H1 (cell line): ENCODE measurements at regions not wholly inside any gene's neighbourhood (a gene's known extent, or its start where the extent isn't known, plus 50 kb on each side); places are given as distances from the start of the nearest gene placed in this dataset.

Experiments used
- CTCF ChIA-PET: fragments of 300-600 bp; sonication (Branson Sonifier 250); formaldehyde crosslinking; loops from one replicate; lab custom pipeline; 2021; ENCODE audit not compliant: partially characterized antibody; lab: Charles Lee
- POLR2A ChIA-PET: fragments of 300-600 bp; sonication (Branson Sonifier 250); formaldehyde crosslinking; loops from one replicate; lab custom pipeline; 2021; ENCODE audit warnings: inconsistent platforms; ENCODE audit not compliant: partially characterized antibody; lab: Charles Lee
- DNase-seq, 2 experiments: peaks; one replicate each; pipeline versions ENCODE4 v3.0.0 to v3.0.0-alpha.2; 2010 to 2022; ENCODE audit warnings: low spot score in 2 of 2, low read depth in 1 of 2, mixed read lengths in 1 of 2
- FAIRE-seq: peaks from 2 replicates; lab custom pipeline; 2011; peaks lifted over from hg19 to GRCh38; lab: Jason Lieb, UNC
- H2AFZ ChIP-seq: 2 replicates; pipeline ENCODE4 v1.8.1; 2012; ENCODE audit warnings: low read length, inconsistent platforms
- H2AK5ac ChIP-seq: 2 replicates; pipeline ENCODE4 v1.6.1; 2013; ENCODE audit warnings: low read depth, low read length
- H2BK120ac ChIP-seq: replicated peaks from 2 replicates; pipeline ENCODE3; 2013; ENCODE audit warnings: low read depth, low read length, inconsistent platforms
- H2BK12ac ChIP-seq: 2 replicates; pipeline ENCODE4 v1.6.1; 2013; ENCODE audit warnings: low read depth, low read length
- H2BK15ac ChIP-seq: 2 replicates; pipeline ENCODE4 v1.6.1; 2013; ENCODE audit warnings: low read length
- H2BK20ac ChIP-seq: 2 replicates; pipeline ENCODE4 v1.6.1; 2013; ENCODE audit warnings: low read length
- H2BK5ac ChIP-seq: 2 replicates; pipeline ENCODE4 v1.6.1; 2013; ENCODE audit warnings: low read depth, low read length
- H3K14ac ChIP-seq: 2 replicates; pipeline ENCODE4 v1.6.1; 2013; ENCODE audit warnings: inconsistent platforms; ENCODE audit not compliant: insufficient read length
- H3K18ac ChIP-seq: 2 replicates; pipeline ENCODE4 v1.6.1; 2013; ENCODE audit warnings: low read length; ENCODE audit errors: extremely low read depth
- H3K23ac ChIP-seq: 2 replicates; pipeline ENCODE4 v1.6.1; 2013; ENCODE audit warnings: inconsistent platforms; ENCODE audit not compliant: insufficient read length
- H3K23me2 ChIP-seq: 2 replicates; pipeline ENCODE4 v1.6.1; 2013; ENCODE audit warnings: low read depth, low read length
- H3K27ac ChIP-seq: 2 replicates; pipeline ENCODE4 v1.6.1; 2011; ENCODE audit warnings: low read depth, low read length, inconsistent platforms
- H3K27me3 ChIP-seq, 4 experiments: replicated peaks in 1 of 4; 1 replicate in 1 of 4; 2 replicates in 3 of 4; pipeline versions ENCODE4 v1.6.1 to v1.8.1; 2011 to 2013; ENCODE audit warnings: low read length in 3 of 4, mild to moderate bottlenecking in 3 of 4, inconsistent platforms in 2 of 4, mixed read lengths in 2 of 4, moderate library complexity in 1 of 4; ENCODE audit not compliant: control insufficient read depth in 3 of 4, insufficient read depth in 3 of 4; ENCODE audit errors: extremely low read depth in 1 of 4
- H3K36me3 ChIP-seq, 4 experiments: 2 replicates each; pipeline versions ENCODE4 v1.6.1 to v1.8.1; 2011 to 2013; ENCODE audit warnings: mild to moderate bottlenecking in 4 of 4, low read length in 3 of 4, moderate library complexity in 2 of 4, control low read depth in 1 of 4, inconsistent platforms in 1 of 4; ENCODE audit not compliant: insufficient read depth in 4 of 4, control insufficient read depth in 2 of 4
- H3K4ac ChIP-seq: replicated peaks from 2 replicates; pipeline ENCODE3; 2013; ENCODE audit warnings: low read length, low read depth, mixed read lengths, inconsistent platforms; ENCODE audit not compliant: insufficient read length
- H3K4me1 ChIP-seq, 4 experiments: replicated peaks in 1 of 4; 1 replicate in 1 of 4; 2 replicates in 3 of 4; pipeline versions ENCODE4 v1.6.1 to v1.8.1; 2011 to 2013; ENCODE audit warnings: low read length in 3 of 4, inconsistent platforms in 2 of 4, mixed read lengths in 1 of 4; ENCODE audit not compliant: insufficient read depth in 4 of 4, control insufficient read depth in 3 of 4
- H3K4me2 ChIP-seq, 2 experiments: 2 replicates each; pipeline versions ENCODE4 v1.6.1 to v1.8.1; 2011 to 2013; ENCODE audit warnings: low read depth in 2 of 2, low read length in 2 of 2, control low read depth in 1 of 2, inconsistent platforms in 1 of 2, mild to moderate bottlenecking in 1 of 2; ENCODE audit not compliant: insufficient read depth in 1 of 2
- H3K4me3 ChIP-seq, 4 experiments: fragments of 200-600, 300-600 bp in 1 of 4; sonication (generic), shearing (Covaris generic), sonication (Bioruptor Twin) in 1 of 4; 2 replicates each; pipeline versions ENCODE4 v1.5.1 to v1.8.1; 2011 to 2016; ENCODE audit warnings: low read length in 4 of 4, low read depth in 3 of 4, control low read depth in 2 of 4, inconsistent platforms in 2 of 4, mild to moderate bottlenecking in 2 of 4, mixed read lengths in 1 of 4, moderate library complexity in 1 of 4; ENCODE audit not compliant: insufficient read depth in 2 of 4; ENCODE audit errors: extremely low read depth in 1 of 4
- H3K56ac ChIP-seq: replicated peaks from 2 replicates; pipeline ENCODE3; 2013; ENCODE audit warnings: low read depth, mild to moderate bottlenecking, mixed read lengths, low read length, inconsistent platforms; ENCODE audit not compliant: insufficient read length
- H3K79me1 ChIP-seq: 2 replicates; pipeline ENCODE4 v1.6.1; 2013; ENCODE audit warnings: low read depth, low read length, control low read depth
- H3K79me2 ChIP-seq, 2 experiments: 2 replicates each; pipeline versions ENCODE4 v1.6.1 to v1.8.1; 2012 to 2013; ENCODE audit warnings: low read length in 2 of 2, mild to moderate bottlenecking in 2 of 2, inconsistent platforms in 1 of 2; ENCODE audit not compliant: insufficient read depth in 2 of 2, control insufficient read depth in 1 of 2
- H3K9ac ChIP-seq, 4 experiments: replicated peaks in 1 of 4; 1 replicate in 1 of 4; 2 replicates in 3 of 4; pipeline versions ENCODE4 v1.6.1 to v1.8.1; 2011 to 2013; ENCODE audit warnings: low read depth in 3 of 4, low read length in 3 of 4, control low read depth in 2 of 4, mild to moderate bottlenecking in 2 of 4, moderate library complexity in 2 of 4, inconsistent platforms in 1 of 4; ENCODE audit errors: extremely low read depth in 1 of 4
- H3K9me3 ChIP-seq, 2 experiments: 2 replicates each; pipeline versions ENCODE4 v1.6.1 to v1.8.1; 2012 to 2013; ENCODE audit warnings: mild to moderate bottlenecking in 2 of 2, moderate library complexity in 2 of 2, control low read depth in 1 of 2, inconsistent platforms in 1 of 2, low read depth in 1 of 2, low read length in 1 of 2, mixed read lengths in 1 of 2; ENCODE audit not compliant: insufficient read depth in 2 of 2
- H4K20me1 ChIP-seq, 2 experiments: replicated peaks in 1 of 2; 2 replicates each; pipeline versions ENCODE3 to v1.8.1; 2011 to 2013; ENCODE audit warnings: inconsistent platforms in 2 of 2, low read length in 2 of 2, mild to moderate bottlenecking in 1 of 2; ENCODE audit not compliant: insufficient read depth in 2 of 2, control insufficient read depth in 1 of 2
- H4K5ac ChIP-seq: 2 replicates; pipeline ENCODE4 v1.6.1; 2013; ENCODE audit warnings: low read length, low read depth, mixed read lengths, inconsistent platforms; ENCODE audit not compliant: insufficient read length
- H4K8ac ChIP-seq: 2 replicates; pipeline ENCODE4 v1.8.0; 2013; ENCODE audit warnings: mild to moderate bottlenecking, moderate library complexity, low read length, inconsistent platforms; ENCODE audit not compliant: insufficient read depth; ENCODE audit errors: extremely low read depth
- H4K91ac ChIP-seq: replicated peaks from 2 replicates; pipeline ENCODE3; 2013; ENCODE audit warnings: low read length, mixed read lengths, inconsistent platforms; ENCODE audit not compliant: insufficient read length
- BCL11A ChIP-seq, 2 experiments: IDR thresholded peaks; one replicate each; pipeline ENCODE4 v1.6.1; 2011; ENCODE audit warnings: low read depth in 2 of 2, low read length in 2 of 2, mild to moderate bottlenecking in 2 of 2
- CHD2 ChIP-seq: IDR thresholded peaks from 2 replicates; pipeline ENCODE4 v1.6.1; 2012; ENCODE audit warnings: low read length, improper control_type of control experiment
- E2F6 ChIP-seq: IDR thresholded peaks from 2 replicates; pipeline ENCODE4 v1.6.1; 2012; ENCODE audit warnings: inconsistent platforms
- JUN ChIP-seq: IDR thresholded peaks from 2 replicates; pipeline ENCODE4 v1.6.1; 2011; ENCODE audit warnings: low read depth, mild to moderate bottlenecking, improper control_type of control experiment, low read length
- NANOG ChIP-seq: IDR thresholded peaks from 2 replicates; pipeline ENCODE4 v1.6.1; 2011; ENCODE audit warnings: low read length, low read depth, mild to moderate bottlenecking, inconsistent platforms; ENCODE audit not compliant: insufficient read depth, poor library complexity, severe bottlenecking
- SIX5 ChIP-seq: IDR thresholded peaks from 2 replicates; pipeline ENCODE4 v1.6.1; 2011; ENCODE audit warnings: mild to moderate bottlenecking, low read depth, low read length
- SP1 ChIP-seq: IDR thresholded peaks from 2 replicates; pipeline ENCODE4 v1.6.1; 2011; ENCODE audit warnings: low read depth, low read length
- ZNF274 ChIP-seq: IDR thresholded peaks from 2 replicates; pipeline ENCODE4 v1.7.0; 2012; ENCODE audit warnings: low read length, borderline replicate concordance; ENCODE audit errors: extremely low read depth
- WGBS, 2 experiments: shearing (Covaris generic) in 1 of 2; methylation state at CpG; one replicate each; pipeline versions ENCODE4 v1.1.6 to v1.1.7; 2013 to 2015; ENCODE audit warnings: low lambda C conversion rate in 2 of 2, mixed read lengths in 2 of 2, inconsistent platforms in 1 of 2, low coverage in 1 of 2, missing lambda C conversion rate in 1 of 2; ENCODE audit not compliant: insufficient replicate concordance in 2 of 2, insufficient coverage in 1 of 2, insufficient read length in 1 of 2; ENCODE audit errors: extremely low coverage in 1 of 2, missing lambda C conversion rate in 1 of 2; 5-methylcytosine and 5-hydroxymethylcytosine counted together

DNA sequence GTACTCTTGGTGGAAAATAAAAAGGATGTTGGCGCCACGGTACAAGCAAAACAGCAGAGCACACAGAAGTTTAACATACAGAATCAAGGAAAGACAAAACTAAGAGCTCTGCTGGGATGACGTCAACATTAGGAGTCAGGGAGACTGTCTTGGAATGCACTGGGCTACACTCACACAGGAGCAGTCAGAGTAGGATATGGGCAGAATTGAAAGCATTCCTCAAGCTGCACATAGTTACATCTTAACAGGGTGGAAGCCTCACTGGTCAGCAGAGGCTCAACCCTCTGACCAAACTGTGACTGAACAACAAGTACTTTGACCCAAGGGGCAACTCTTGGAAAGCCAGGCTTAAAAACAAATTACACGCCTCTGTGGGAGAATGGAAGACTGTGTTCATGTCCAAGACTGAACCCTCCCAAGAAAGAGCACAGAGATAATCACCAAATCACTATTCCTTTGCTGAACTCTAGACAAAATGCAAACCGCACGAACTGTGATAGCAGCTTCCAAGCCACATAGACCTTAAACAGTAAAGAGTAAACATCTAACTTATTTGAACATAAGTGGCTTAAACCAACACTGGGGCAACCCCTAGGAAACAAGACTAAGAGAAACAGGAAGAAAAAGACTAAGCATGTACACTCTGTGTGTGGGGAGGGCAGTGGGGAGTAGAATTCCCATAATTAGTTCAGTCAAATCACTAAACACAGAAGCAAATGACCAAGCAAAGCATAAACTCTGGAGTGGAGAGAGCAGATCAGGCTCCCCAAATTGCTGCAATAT is 772.7 kb downstream of the PRELID2 start:
- Histone ChIP-seq H2AFZ (no peak overlapping the region), H4K8ac (no peak overlapping the region), H3K27ac (no peak overlapping the region), H4K20me1 (no peaks in the 10 kb centered on the region), H3K4me2 (no peak overlapping the region), H3K36me3 (no peaks in the 10 kb centered on the region), H3K4ac (no peak overlapping the region), H4K5ac (no peak overlapping the region), H2BK12ac (no peak overlapping the region), H2BK20ac (no peak overlapping the region), H3K4me3 (no peak overlapping the region), H2BK120ac (no peak overlapping the region), H3K9me3 (no peaks in the 10 kb centered on the region; a peak in 1 of 4 replicates), H3K23me2 (no peaks in the 10 kb centered on the region; the same call in 1 of the 2 replicates), H3K27me3 (no peaks in the 10 kb centered on the region), H3K9ac (no peak overlapping the region), H3K79me1 (no peaks in the 10 kb centered on the region), H3K23ac (no peak overlapping the region), H2AK5ac (no peak overlapping the region), H2BK5ac (no peak overlapping the region), H3K18ac (no peak overlapping the region), H4K91ac (no peak overlapping the region), H3K79me2 (no peaks in the 10 kb centered on the region), H3K4me1 (no peaks in the 10 kb centered on the region), H3K56ac (no peak overlapping the region), H3K14ac (no peak overlapping the region), H2BK15ac (no peak overlapping the region)
- no peak for FAIRE-seq
- POLR2A ChIA-PET: no interaction called here
- 95% methylated on average over 6 of the region's 6 CpGs; no CpG with 5 or more reads in 1 of the 2 experiments for WGBS, 2 experiments
- CTCF ChIA-PET: no interaction called here
- no peak for DNase-seq
- TF ChIP-seq JUN (no peak), CHD2 (no peak), SIX5 (no peak), BCL11A (IDR thresholded peaks at IDR 0.05; ENCODE audit: low read depth in 2 of 2, low read length in 2 of 2) (no peak), NANOG (no peak), E2F6 (no peak), SP1 (no peak), ZNF274 (no peak)
